Gastroesophageal sphincter (tissue), 4 donors: ENCODE measurements at regions not wholly inside any gene's neighbourhood (a gene's known extent, or its start where the extent isn't known, plus 50 kb on each side); places are given as distances from the start of the nearest gene placed in this dataset.

Source experiments
- ATAC-seq: fragments of 150-250 bp; one replicate; pipeline ENCODE4 v1.9.1; 2016; ENCODE audit warnings: mild to moderate bottlenecking, moderate library complexity
- H3K27ac ChIP-seq, 4 donors: fragments of 200-600 bp; sonication (generic) in 3 of 4; 1 replicate in 3 of 4; 2 replicates in 1 of 4; pipeline ENCODE4 v1.5.1; 2016 to 2019
- H3K27me3 ChIP-seq: fragments of 200-600 bp; sonication (generic); one replicate; pipeline ENCODE4 v1.5.1; 2019
- H3K36me3 ChIP-seq, 2 donors: fragments of 200-600 bp; sonication (generic); one replicate each; pipeline ENCODE4 v1.5.1; 2019; ENCODE audit warnings: control low read depth in 1 of 2
- H3K4me1 ChIP-seq, 3 donors: fragments of 200-600 bp; sonication (generic); 1 replicate in 2 of 3; 2 replicates in 1 of 3; pipeline ENCODE4 v1.5.1; 2016 to 2019; ENCODE audit warnings: control low read depth in 2 of 3
- H3K4me3 ChIP-seq, 2 donors: fragments of 200-600 bp; sonication (generic); one replicate each; pipeline ENCODE4 v1.5.1; 2019; ENCODE audit warnings: mild to moderate bottlenecking in 1 of 2, moderate library complexity in 1 of 2
- H3K9me3 ChIP-seq, 3 donors: fragments of 200-600 bp; sonication (generic); one replicate each; pipeline ENCODE4 v1.5.1; 2017 to 2019; ENCODE audit warnings: control low read depth in 2 of 3
- CTCF ChIP-seq, 4 experiments: fragments of 200-600 bp in 2 of 4; fragments of 450-650 bp in 2 of 4; sonication (generic) in 1 of 4; IDR thresholded peaks; one replicate each; pipeline ENCODE4 v1.5.1; 2017 to 2019; ENCODE audit warnings: antibody characterized with exemption in 4 of 4, mild to moderate bottlenecking in 2 of 4, moderate library complexity in 2 of 4
- EP300 ChIP-seq: sonication (generic); formaldehyde crosslinking; IDR thresholded peaks from one replicate; pipeline ENCODE4 v1.6.1; 2017; ENCODE audit warnings: antibody characterized with exemption, mild to moderate bottlenecking
- POLR2A ChIP-seq, 2 donors: fragments of 450-650 bp; IDR thresholded peaks; one replicate each; pipeline ENCODE4 v1.6.1; 2017; ENCODE audit warnings: antibody characterized with exemption in 2 of 2, mild to moderate bottlenecking in 2 of 2, moderate library complexity in 1 of 2
- POLR2AphosphoS5 ChIP-seq: sonication (generic); formaldehyde crosslinking; IDR thresholded peaks from one replicate; pipeline ENCODE4 v1.6.1; 2017; ENCODE audit warnings: antibody characterized with exemption
- WGBS, 2 donors: methylation state at CpG; one replicate each; pipeline ENCODE4 v1.1.5; 2018; ENCODE audit warnings: low coverage in 1 of 2; 5-methylcytosine and 5-hydroxymethylcytosine counted together

DNA sequence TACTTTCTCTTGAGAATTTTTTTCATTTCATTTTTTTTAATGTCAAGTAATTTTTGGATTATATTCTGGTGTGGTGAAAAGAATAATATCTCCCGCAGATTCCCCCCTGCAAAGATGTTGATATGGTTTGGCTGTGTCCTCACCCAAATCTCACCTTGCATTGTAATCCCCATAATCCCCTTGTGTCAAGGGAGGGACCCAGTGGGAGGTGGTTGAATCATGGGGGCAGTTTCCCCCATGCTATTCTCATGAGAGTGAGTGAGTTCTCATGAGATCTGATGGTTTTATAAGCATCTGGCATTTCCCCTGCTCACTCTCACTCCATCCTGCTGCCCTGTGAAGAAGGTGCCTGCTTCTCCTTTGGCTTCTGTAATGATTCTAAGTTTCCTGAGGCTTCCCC, 58.7 kb upstream of the PMEPA1 start:
- 80% methylated on average over 1 of the region's 1 CpG; no CpG with 5 or more reads in 1 of the 2 donors for WGBS, 2 donors

GRCh38 chr20:57767441-57767840, 57.6 kb upstream of the PMEPA1 start:
- no peak for TF ChIP-seq POLR2A (IDR thresholded peaks at IDR 0.05)
- no peak for TF ChIP-seq EP300
- TF ChIP-seq CTCF (IDR thresholded peaks at IDR 0.05) = no peak
- no peak for TF ChIP-seq POLR2AphosphoS5
- H3K27ac ChIP-seq = no peak overlapping the region
- H3K4me3 ChIP-seq = no peak overlapping the region
- H3K36me3 ChIP-seq = no peaks in the 10 kb centered on the region
- no peaks in the 10 kb centered on the region for H3K4me1 ChIP-seq
- no peaks in the 10 kb centered on the region for H3K27me3 ChIP-seq
- no peak for ATAC-seq
- peaks cover 0 to 13% (median 0%) of the 10 kb centered on the region in 3 donors for H3K9me3 ChIP-seq

More for the DNA sequence above, 58.7 kb upstream of the PMEPA1 start:
- Histone ChIP-seq H3K9me3 (peaks cover 0 to 13% (median 0%) of the 10 kb centered on the region in 3 donors), H3K27ac (no peak overlapping the region), H3K4me1 (no peaks in the 10 kb centered on the region), H3K4me3 (no peak overlapping the region), H3K27me3 (no peaks in the 10 kb centered on the region), H3K36me3 (no peaks in the 10 kb centered on the region)
- TF ChIP-seq POLR2AphosphoS5 = no peak
- no peak for TF ChIP-seq CTCF (IDR thresholded peaks at IDR 0.05)
- TF ChIP-seq POLR2A (IDR thresholded peaks at IDR 0.05) = no peak
- no peak for TF ChIP-seq EP300
- ATAC-seq = no peak

DNA sequence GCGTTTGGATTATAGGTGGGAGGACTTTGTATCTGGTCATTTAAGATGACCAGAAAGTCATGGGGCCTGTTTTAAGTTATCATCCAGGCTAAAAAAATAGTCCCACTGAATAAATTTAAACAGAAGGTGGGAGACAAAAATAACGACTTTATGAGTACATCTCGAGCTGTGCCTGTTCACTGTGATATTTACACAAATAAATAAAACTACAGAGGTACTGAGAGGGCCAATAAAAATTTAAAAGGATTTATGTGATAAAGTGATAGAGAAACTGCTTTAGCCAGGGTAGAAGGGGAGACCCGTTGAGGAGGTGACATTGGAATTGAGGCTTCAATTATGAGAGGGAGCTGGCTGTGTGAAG, 53.4 kb upstream of the PMEPA1 start:
- no peak overlapping the region for H3K27ac ChIP-seq
- no peaks in the 10 kb centered on the region for H3K4me1 ChIP-seq
- TF ChIP-seq POLR2AphosphoS5 (no peak), POLR2A (IDR thresholded peaks at IDR 0.05) (no peak), EP300 (no peak), CTCF (IDR thresholded peaks at IDR 0.05) (no peak)
- no peak for ATAC-seq
- no peak overlapping the region for H3K4me3 ChIP-seq
- no peaks in the 10 kb centered on the region for H3K36me3 ChIP-seq
- H3K9me3 ChIP-seq = peaks cover 0 to 13% (median 0%) of the 10 kb centered on the region in 3 donors
- H3K27me3 ChIP-seq = no peaks in the 10 kb centered on the region
- WGBS, 2 donors = 75 to 90% methylated on average over 4 of the region's 4 CpGs

GRCh38 chr20:57762531-57763234, 52.9 kb upstream of the PMEPA1 start:
- H3K27me3 ChIP-seq = no peaks in the 10 kb centered on the region
- H3K4me1 ChIP-seq = no peaks in the 10 kb centered on the region
- no peak overlapping the region for H3K4me3 ChIP-seq
- no peaks in the 10 kb centered on the region for H3K36me3 ChIP-seq
- H3K9me3 ChIP-seq = peaks cover 0 to 13% (median 0%) of the 10 kb centered on the region in 3 donors
- no peak overlapping the region for H3K27ac ChIP-seq
- WGBS, 2 donors = 79 to 80% methylated on average over 5 of the region's 8 CpGs
- TF ChIP-seq POLR2AphosphoS5 = no peak
- no peak for TF ChIP-seq POLR2A (IDR thresholded peaks at IDR 0.05)
- TF ChIP-seq CTCF (IDR thresholded peaks at IDR 0.05) = no peak
- TF ChIP-seq EP300 = no peak
- no peak for ATAC-seq

- TF ChIP-seq CTCF (IDR thresholded peaks at IDR 0.05) (no peak), POLR2A (IDR thresholded peaks at IDR 0.05) (no peak), POLR2AphosphoS5 (no peak), EP300 (no peak)
- H3K27ac ChIP-seq = no peak overlapping the region
- peaks cover 0 to 22% (median 0%) of the 10 kb centered on the region in 3 donors for H3K9me3 ChIP-seq
- H3K4me1 ChIP-seq = no peaks in the 10 kb centered on the region
- ATAC-seq = no peak
- H3K36me3 ChIP-seq = no peaks in the 10 kb centered on the region
- H3K27me3 ChIP-seq = no peaks in the 10 kb centered on the region
- WGBS, 2 donors = 100% methylated on average over 3 of the region's 3 CpGs; no CpG with 5 or more reads in 1 of the 2 donors
- no peak overlapping the region for H3K4me3 ChIP-seq
These were observed 51.6 kb upstream of the PMEPA1 start for GRCh38 chr20:57761413-57761734.
